DOHH2 (cell line): ENCODE measurements at regions not wholly inside any gene's neighbourhood (a gene's known extent, or its start where the extent isn't known, plus 50 kb on each side); places are given as distances from the start of the nearest gene placed in this dataset.

Experiments used
- CTCF ChIP-seq: fragments of 200-600 bp; sonication (generic); IDR thresholded peaks from one replicate; pipeline ENCODE4 v1.5.1; 2014; ENCODE audit warnings: antibody characterized with exemption, mild to moderate bottlenecking, low read depth, low read length; ENCODE audit not compliant: poor library complexity, severe bottlenecking
- EZH2phosphoT487 ChIP-seq: fragments of 200-600 bp; sonication (generic); IDR thresholded peaks from 2 replicates; pipeline ENCODE4 v1.6.1; 2017; ENCODE audit warnings: borderline replicate concordance, mild to moderate bottlenecking, antibody characterized with exemption, low read length, moderate library complexity, mixed read lengths

GRCh38 chr5:124868676-124869075 is 122.2 kb upstream of the ZNF608 start:
- TF ChIP-seq CTCF (no peak), EZH2phosphoT487 (no peak)
